ENCODE measurements at regions not wholly inside any gene's neighbourhood (a gene's known extent, or its start where the extent isn't known, plus 50 kb on each side); places are given as distances from the start of the nearest gene placed in this dataset.

DNA sequence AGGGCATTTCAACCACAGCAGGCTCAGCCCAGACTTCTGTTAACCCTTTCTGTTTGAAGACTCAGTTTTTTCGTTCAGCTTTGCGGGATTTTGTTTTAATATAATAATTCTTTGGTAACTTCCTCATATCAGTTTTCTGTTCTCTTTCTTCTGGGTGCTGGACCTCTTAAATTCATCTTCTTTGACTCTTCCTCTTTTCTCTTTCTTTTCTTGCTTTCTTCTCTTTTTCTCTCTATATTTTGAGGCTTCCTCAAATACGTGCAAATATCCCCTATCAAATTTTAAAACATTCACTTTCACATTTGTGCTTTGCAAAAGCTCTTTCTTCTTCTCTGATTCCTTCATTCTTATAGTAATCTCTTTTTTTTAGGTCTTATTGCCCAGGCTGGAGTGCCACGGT lies 136.3 kb downstream of the HS3ST3B1 start:
- Mint-ChIP-seq H3K27me3 (peaks cover 3% of the 10 kb centered on the region), H3K36me3 (no peaks in the 10 kb centered on the region), H3K27ac (no peak overlapping the region), H3K4me3 (no peak overlapping the region), H3K4me1 (ENCODE audit: unreplicated experiment) (peaks cover 10% of the 10 kb centered on the region), H3K9me3 (no peaks in the 10 kb centered on the region)
- TF ChIP-seq, protein P1, sequence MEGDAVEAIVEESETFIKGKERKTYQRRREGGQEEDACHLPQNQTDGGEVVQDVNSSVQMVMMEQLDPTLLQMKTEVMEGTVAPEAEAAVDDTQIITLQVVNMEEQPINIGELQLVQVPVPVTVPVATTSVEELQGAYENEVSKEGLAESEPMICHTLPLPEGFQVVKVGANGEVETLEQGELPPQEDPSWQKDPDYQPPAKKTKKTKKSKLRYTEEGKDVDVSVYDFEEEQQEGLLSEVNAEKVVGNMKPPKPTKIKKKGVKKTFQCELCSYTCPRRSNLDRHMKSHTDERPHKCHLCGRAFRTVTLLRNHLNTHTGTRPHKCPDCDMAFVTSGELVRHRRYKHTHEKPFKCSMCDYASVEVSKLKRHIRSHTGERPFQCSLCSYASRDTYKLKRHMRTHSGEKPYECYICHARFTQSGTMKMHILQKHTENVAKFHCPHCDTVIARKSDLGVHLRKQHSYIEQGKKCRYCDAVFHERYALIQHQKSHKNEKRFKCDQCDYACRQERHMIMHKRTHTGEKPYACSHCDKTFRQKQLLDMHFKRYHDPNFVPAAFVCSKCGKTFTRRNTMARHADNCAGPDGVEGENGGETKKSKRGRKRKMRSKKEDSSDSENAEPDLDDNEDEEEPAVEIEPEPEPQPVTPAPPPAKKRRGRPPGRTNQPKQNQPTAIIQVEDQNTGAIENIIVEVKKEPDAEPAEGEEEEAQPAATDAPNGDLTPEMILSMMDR (conservative IDR thresholded peaks at IDR 0.05) = no peak
- DNase-seq (ENCODE audit: extremely low spot score, unreplicated experiment) = no peak

DNA sequence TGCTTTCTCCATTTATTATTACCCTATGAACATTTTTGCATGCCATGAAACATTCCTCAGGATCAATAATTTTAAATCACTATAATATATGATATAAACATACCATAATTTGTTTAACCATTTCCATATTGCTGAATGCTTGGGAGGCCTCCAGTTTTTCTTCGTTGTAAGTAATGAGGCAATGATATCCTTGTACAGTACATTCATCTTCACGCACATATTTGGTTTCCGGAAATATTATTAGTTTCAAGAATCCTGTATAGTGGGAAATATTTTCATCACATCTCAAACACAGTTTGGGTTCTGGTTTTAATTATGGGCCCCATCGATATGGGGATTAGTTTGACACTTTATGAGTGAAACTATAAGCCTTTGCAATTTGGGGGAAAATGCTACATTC lies 135.4 kb downstream of the HS3ST3B1 start:
- DNase-seq (ENCODE audit: extremely low spot score, unreplicated experiment) = no peak
- H3K27ac Mint-ChIP-seq = no peak overlapping the region
- H3K4me3 Mint-ChIP-seq = no peak overlapping the region
- H3K9me3 Mint-ChIP-seq = no peaks in the 10 kb centered on the region
- H3K27me3 Mint-ChIP-seq = peaks cover 3% of the 10 kb centered on the region
- TF ChIP-seq, protein P1 (conservative IDR thresholded peaks at IDR 0.05) = no peak
- H3K36me3 Mint-ChIP-seq = no peaks in the 10 kb centered on the region
- H3K4me1 Mint-ChIP-seq (ENCODE audit: unreplicated experiment) = peaks cover 10% of the 10 kb centered on the region

DNA sequence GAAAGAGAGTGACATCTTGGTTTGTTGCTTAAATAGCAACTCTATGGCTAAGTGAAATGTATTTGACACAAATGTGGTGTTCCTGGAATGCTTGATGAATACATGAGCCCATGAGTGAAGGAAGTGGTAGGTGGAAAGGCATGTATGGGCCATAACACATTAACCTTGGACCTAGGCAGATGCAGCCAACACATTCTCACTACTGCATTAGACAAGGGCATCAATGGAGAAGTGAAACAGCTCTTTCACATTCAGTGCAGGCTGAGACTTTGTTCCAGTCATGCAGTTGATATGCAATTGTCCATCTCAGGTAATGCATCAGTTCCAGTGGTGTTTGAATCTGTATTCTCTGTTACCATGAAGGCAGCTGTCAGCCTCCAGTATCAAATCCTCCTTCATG lies 133.6 kb downstream of the HS3ST3B1 start:
- Mint-ChIP-seq H3K9me3 (no peaks in the 10 kb centered on the region), H3K4me3 (no peak overlapping the region), H3K27me3 (peaks cover 3% of the 10 kb centered on the region), H3K36me3 (no peaks in the 10 kb centered on the region), H3K27ac (no peak overlapping the region), H3K4me1 (ENCODE audit: unreplicated experiment) (peaks cover 10% of the 10 kb centered on the region)
- DNase-seq (ENCODE audit: extremely low spot score, unreplicated experiment) = no peak
- TF ChIP-seq, protein P1 (conservative IDR thresholded peaks at IDR 0.05) = no peak

DNA sequence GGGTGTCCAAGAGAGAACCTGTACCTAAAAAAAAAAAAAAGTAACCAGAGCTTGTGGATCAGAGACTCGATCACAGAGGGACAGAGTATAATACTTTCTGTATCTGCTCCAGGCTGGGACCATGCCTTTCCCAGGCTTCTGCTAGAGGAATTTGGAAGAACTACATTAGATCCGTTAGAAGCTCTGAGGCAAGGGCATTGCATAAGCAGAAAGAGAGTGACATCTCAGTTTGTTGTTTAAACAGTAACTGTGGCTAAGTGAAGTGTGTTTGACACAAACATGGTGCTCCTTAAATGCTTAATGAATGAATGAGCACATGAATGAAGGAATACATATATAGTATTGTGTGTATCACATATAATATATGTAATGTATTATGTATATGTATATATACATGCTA lies 131.2 kb downstream of the HS3ST3B1 start:
- Mint-ChIP-seq H3K9me3 (no peaks in the 10 kb centered on the region), H3K27me3 (peaks cover 6% of the 10 kb centered on the region), H3K27ac (no peak overlapping the region), H3K4me3 (no peak overlapping the region), H3K36me3 (no peaks in the 10 kb centered on the region), H3K4me1 (ENCODE audit: unreplicated experiment) (peaks cover 11% of the 10 kb centered on the region)
- TF ChIP-seq, protein P1 (conservative IDR thresholded peaks at IDR 0.05) = no peak
- no peak for DNase-seq (ENCODE audit: extremely low spot score, unreplicated experiment)

DNA sequence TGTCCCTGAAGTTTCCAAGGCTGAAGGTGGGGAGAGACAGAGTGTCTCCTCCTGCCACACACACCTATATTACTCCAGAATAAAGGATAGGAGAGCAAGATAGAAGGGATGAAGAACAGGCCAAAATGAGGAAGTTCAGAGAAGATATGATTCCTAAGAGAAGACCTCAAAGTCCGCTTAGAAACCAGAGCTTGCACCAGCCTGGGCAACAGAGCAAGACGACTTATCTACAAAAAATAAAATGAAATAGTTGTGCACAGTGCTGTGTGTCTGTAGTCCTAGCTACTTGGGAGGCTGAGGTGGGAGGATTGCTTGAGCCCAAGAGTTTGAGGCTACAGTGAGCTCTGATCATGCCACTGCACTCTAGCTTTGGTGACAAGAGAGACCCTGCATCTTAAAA lies 128.2 kb downstream of the HS3ST3B1 start:
- DNase-seq (ENCODE audit: extremely low spot score, unreplicated experiment) = no peak
- Mint-ChIP-seq H3K27ac (no peak overlapping the region), H3K4me3 (no peak overlapping the region), H3K9me3 (no peaks in the 10 kb centered on the region), H3K36me3 (no peaks in the 10 kb centered on the region), H3K27me3 (peaks cover 6% of the 10 kb centered on the region), H3K4me1 (ENCODE audit: unreplicated experiment) (peaks cover 8% of the 10 kb centered on the region)
- TF ChIP-seq, protein P1 (conservative IDR thresholded peaks at IDR 0.05) = no peak

DNA sequence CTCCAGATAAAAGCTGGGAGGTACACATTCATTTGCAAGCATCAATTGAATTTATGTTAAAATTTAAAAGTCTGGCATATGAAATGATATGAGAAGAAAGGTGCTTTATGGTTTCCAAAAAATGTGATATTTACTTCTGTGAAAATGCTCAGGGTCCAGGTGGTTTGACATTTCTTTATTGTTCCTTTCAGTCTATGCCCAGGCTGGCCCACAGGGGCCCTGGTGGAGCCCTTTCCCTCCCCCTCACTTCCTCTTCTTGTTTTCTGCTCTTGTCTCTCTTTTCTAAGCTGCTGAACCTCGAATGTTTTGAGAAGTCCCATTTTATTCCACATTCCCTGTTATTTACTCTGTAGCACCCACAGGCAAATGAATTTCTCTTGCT lies 127.8 kb downstream of the HS3ST3B1 start:
- no peaks in the 10 kb centered on the region for H3K9me3 Mint-ChIP-seq
- H3K27me3 Mint-ChIP-seq = peaks cover 7% of the 10 kb centered on the region
- no peak overlapping the region for H3K4me3 Mint-ChIP-seq
- no peaks in the 10 kb centered on the region for H3K36me3 Mint-ChIP-seq
- TF ChIP-seq, protein P1 (conservative IDR thresholded peaks at IDR 0.05) = no peak
- no peak for DNase-seq (ENCODE audit: extremely low spot score, unreplicated experiment)
- H3K27ac Mint-ChIP-seq = no peak overlapping the region
- H3K4me1 Mint-ChIP-seq (ENCODE audit: unreplicated experiment) = peaks cover 8% of the 10 kb centered on the region

Measured in type B pancreatic cell (in vitro differentiated cells).